OCI-LY1 (cell line): ENCODE measurements at regions not wholly inside any gene's neighbourhood (a gene's known extent, or its start where the extent isn't known, plus 50 kb on each side); places are given as distances from the start of the nearest gene placed in this dataset.
"Not testable (repeated sequence)": the region's sequence is repeated elsewhere in the genome, so short reads cannot be mapped to it uniquely, and the experiment has no call there.

ENCODE experiments used
- H2AFZ ChIP-seq: fragments of 200-600 bp; sonication (generic), shearing (Covaris generic); 2 replicates; pipeline ENCODE4 v1.6.0; 2014; ENCODE audit warnings: antibody characterized with exemption, mild to moderate bottlenecking, low read length
- H3F3A ChIP-seq: fragments of 200-600 bp; sonication (generic), shearing (Covaris generic); 2 replicates; pipeline ENCODE4 v1.6.0; 2014; ENCODE audit warnings: mild to moderate bottlenecking, antibody characterized with exemption, low read length, moderate library complexity; ENCODE audit not compliant: insufficient read depth
- H3K27ac ChIP-seq: fragments of 200-600 bp; sonication (generic); 2 replicates; pipeline ENCODE4 v1.5.1; 2014; ENCODE audit warnings: low read length, mixed run types, mild to moderate bottlenecking, low read depth; ENCODE audit not compliant: poor library complexity, severe bottlenecking
- H3K27me3 ChIP-seq: fragments of 200-600 bp; sonication (generic); 2 replicates; pipeline ENCODE4 v1.6.0; 2014; ENCODE audit warnings: antibody characterized with exemption, mild to moderate bottlenecking, low read length, moderate library complexity; ENCODE audit not compliant: insufficient read depth
- H3K36me3 ChIP-seq: fragments of 200-600 bp; sonication (generic); 2 replicates; pipeline ENCODE4 v1.6.1; 2014; ENCODE audit warnings: mild to moderate bottlenecking, antibody characterized with exemption, low read length, moderate library complexity, mixed read lengths; ENCODE audit not compliant: insufficient read depth
- H3K4me1 ChIP-seq: fragments of 200-600 bp; sonication (generic); 2 replicates; pipeline ENCODE4 v1.5.1; 2014; ENCODE audit warnings: mild to moderate bottlenecking, low read length, moderate library complexity; ENCODE audit not compliant: insufficient read depth, severe bottlenecking
- H3K4me2 ChIP-seq: fragments of 200-600 bp; sonication (generic), shearing (Covaris generic); 2 replicates; pipeline ENCODE4 v1.6.1; 2014; ENCODE audit warnings: low read length
- H3K4me3 ChIP-seq: fragments of 200-600 bp; sonication (generic); 2 replicates; pipeline ENCODE4 v1.5.1; 2014; ENCODE audit warnings: low read length, low read depth, mild to moderate bottlenecking, mixed read lengths; ENCODE audit not compliant: poor library complexity, severe bottlenecking
- H3K79me2 ChIP-seq: fragments of 200-600 bp; shearing (Covaris generic); 2 replicates; pipeline ENCODE4 v1.6.1; 2016; ENCODE audit warnings: mixed run types, low read length, mixed read lengths; ENCODE audit not compliant: insufficient read depth
- H3K9ac ChIP-seq: fragments of 200-600 bp; sonication (generic), shearing (Covaris generic); 2 replicates; pipeline ENCODE4 v1.6.1; 2014; ENCODE audit warnings: mild to moderate bottlenecking, low read length, mixed read lengths
- H3K9me2 ChIP-seq: fragments of 200-600 bp; sonication (generic), shearing (Covaris generic); 2 replicates; pipeline ENCODE4 v1.6.1; 2014; ENCODE audit warnings: low read depth, mild to moderate bottlenecking, low read length, mixed read lengths
- H3K9me3 ChIP-seq: fragments of 200-600 bp; shearing (Covaris generic); 2 replicates; pipeline ENCODE4 v1.6.1; 2014; ENCODE audit warnings: low read length, mixed read lengths
- H4K20me1 ChIP-seq: fragments of 200-600 bp; sonication (generic), shearing (Covaris generic); 2 replicates; pipeline ENCODE4 v1.6.0; 2016; ENCODE audit warnings: mild to moderate bottlenecking, low read length; ENCODE audit not compliant: insufficient read depth
- EZH2 ChIP-seq: fragments of 200-600 bp; sonication (generic), shearing (Covaris generic); IDR thresholded peaks from 2 replicates; pipeline ENCODE4 v1.8.0; 2017; ENCODE audit warnings: borderline replicate concordance, mixed run types, mild to moderate bottlenecking, antibody characterized with exemption, low read length, moderate library complexity, mixed read lengths
- TF ChIP-seq, protein P1 (sequence below): fragments of 200-600 bp; sonication (generic), shearing (Covaris generic); IDR thresholded peaks from 2 replicates; pipeline ENCODE4 v1.5.1; 2017; ENCODE audit warnings: mild to moderate bottlenecking, antibody characterized with exemption, low read length, moderate library complexity, mixed read lengths

DNA sequence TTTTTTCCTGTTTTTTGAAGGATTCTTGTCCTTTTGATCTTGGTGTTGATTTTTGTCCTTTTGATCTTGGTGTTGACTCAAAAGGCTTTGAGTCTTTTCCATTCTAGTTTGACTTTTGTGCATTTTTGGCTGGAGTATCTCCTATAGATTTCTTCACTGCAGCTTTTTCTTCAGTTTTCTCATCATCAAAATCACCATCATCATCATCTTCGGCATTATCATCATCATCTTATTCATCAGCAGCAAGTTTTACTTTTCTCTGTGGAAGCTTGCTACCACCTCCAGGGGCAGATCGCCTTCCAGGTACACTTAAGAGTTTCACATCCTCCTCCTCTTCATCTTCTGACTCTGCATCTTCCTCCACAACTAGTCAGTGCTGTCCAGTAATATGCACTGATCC is 56.5 kb upstream of the MCHR2 start:
- no peaks in the 10 kb centered on the region for H3K9me3 ChIP-seq
- no peaks in the 10 kb centered on the region for H3K79me2 ChIP-seq
- H3K36me3 ChIP-seq = no peaks in the 10 kb centered on the region
- no peaks in the 10 kb centered on the region for H4K20me1 ChIP-seq
- no peak overlapping the region for H3K4me2 ChIP-seq
- H3K9me2 ChIP-seq = no peaks in the 10 kb centered on the region
- H3K27me3 ChIP-seq = no peaks in the 10 kb centered on the region
- no peak overlapping the region for H2AFZ ChIP-seq
- no peaks in the 10 kb centered on the region for H3F3A ChIP-seq
- H3K27ac ChIP-seq = no peak overlapping the region
- no peak overlapping the region for H3K9ac ChIP-seq
- TF ChIP-seq EZH2 = no peak
- TF ChIP-seq, protein P1, sequence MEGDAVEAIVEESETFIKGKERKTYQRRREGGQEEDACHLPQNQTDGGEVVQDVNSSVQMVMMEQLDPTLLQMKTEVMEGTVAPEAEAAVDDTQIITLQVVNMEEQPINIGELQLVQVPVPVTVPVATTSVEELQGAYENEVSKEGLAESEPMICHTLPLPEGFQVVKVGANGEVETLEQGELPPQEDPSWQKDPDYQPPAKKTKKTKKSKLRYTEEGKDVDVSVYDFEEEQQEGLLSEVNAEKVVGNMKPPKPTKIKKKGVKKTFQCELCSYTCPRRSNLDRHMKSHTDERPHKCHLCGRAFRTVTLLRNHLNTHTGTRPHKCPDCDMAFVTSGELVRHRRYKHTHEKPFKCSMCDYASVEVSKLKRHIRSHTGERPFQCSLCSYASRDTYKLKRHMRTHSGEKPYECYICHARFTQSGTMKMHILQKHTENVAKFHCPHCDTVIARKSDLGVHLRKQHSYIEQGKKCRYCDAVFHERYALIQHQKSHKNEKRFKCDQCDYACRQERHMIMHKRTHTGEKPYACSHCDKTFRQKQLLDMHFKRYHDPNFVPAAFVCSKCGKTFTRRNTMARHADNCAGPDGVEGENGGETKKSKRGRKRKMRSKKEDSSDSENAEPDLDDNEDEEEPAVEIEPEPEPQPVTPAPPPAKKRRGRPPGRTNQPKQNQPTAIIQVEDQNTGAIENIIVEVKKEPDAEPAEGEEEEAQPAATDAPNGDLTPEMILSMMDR = no peak
- no peaks in the 10 kb centered on the region for H3K4me1 ChIP-seq
- no peak overlapping the region for H3K4me3 ChIP-seq

GRCh38 chr6:100043961-100044360 is 49.9 kb upstream of the MCHR2 start:
- H3K9me2 ChIP-seq, H3K79me2 ChIP-seq, H3K27me3 ChIP-seq: not testable (repeated sequence)

More at GRCh38 chr6:100043961-100044360, 49.9 kb upstream of the MCHR2 start:
- not testable (repeated sequence) for H4K20me1 ChIP-seq, H3K9ac ChIP-seq, H3K4me1 ChIP-seq, H3K36me3 ChIP-seq, H3K4me3 ChIP-seq, H3K4me2 ChIP-seq, H2AFZ ChIP-seq, H3F3A ChIP-seq, H3K27ac ChIP-seq, H3K9me3 ChIP-seq
